ENCODE measurements at regions not wholly inside any gene's neighbourhood (a gene's known extent, or its start where the extent isn't known, plus 50 kb on each side); places are given as distances from the start of the nearest gene placed in this dataset.

DNA sequence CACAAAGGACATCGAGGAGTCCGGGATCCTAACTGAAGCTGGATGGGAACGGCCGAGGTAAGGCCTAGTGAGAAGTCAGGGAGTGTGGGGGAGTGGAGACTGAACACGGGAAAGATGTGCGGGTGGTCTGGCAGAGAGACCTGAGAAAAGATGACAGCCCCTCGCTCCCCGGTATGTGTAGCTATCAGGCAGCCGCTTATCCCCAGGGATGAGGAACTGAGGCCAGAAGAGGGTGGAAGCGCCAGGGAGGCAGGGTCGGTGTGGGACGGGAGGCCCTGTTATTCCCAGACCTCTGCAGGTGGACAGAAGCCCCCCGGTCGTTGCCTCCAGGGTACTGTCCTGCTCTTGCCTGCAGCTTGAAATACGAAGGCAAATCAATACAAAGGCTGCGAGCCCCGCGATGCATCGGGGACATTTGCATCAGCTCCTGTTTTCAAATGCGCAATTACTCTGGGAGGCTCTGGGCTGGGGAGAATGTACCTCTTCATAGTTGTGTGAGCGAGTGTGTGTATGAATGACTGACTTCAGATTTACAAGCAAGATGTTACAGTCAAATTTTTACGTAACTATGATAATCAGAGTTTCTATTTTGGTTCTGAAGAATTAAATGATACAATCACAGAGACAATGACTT lies 221.3 kb downstream of the QKI start:
- no peak overlapping the region for H3K4me2 ChIP-seq (ENCODE audit: low read depth, low read length, poor library complexity, severe bottlenecking)
- H3K79me2 ChIP-seq (ENCODE audit: insufficient read depth, low read length): no peaks in the 10 kb centered on the region
- no peak overlapping the region for H3K9ac ChIP-seq (ENCODE audit: low read length)
- no peaks in the 10 kb centered on the region for H4K20me1 ChIP-seq (ENCODE audit: low read depth, low read length)
- H3K27me3 ChIP-seq (ENCODE audit: low read length): no peaks in the 10 kb centered on the region
- H2AFZ ChIP-seq (ENCODE audit: low read depth, low read length, severe bottlenecking): no peak overlapping the region
- H3K9me2 ChIP-seq (replicated peaks; ENCODE audit: insufficient read depth, low read length): no peaks in the 10 kb centered on the region
- no peak overlapping the region for H3K27ac ChIP-seq (ENCODE audit: low read depth, low read length)
- no peaks in the 10 kb centered on the region for H3K9me3 ChIP-seq (ENCODE audit: insufficient read depth, low read length)
- no peaks in the 10 kb centered on the region for H3F3A ChIP-seq (ENCODE audit: insufficient read depth)
- TF ChIP-seq, protein P1, sequence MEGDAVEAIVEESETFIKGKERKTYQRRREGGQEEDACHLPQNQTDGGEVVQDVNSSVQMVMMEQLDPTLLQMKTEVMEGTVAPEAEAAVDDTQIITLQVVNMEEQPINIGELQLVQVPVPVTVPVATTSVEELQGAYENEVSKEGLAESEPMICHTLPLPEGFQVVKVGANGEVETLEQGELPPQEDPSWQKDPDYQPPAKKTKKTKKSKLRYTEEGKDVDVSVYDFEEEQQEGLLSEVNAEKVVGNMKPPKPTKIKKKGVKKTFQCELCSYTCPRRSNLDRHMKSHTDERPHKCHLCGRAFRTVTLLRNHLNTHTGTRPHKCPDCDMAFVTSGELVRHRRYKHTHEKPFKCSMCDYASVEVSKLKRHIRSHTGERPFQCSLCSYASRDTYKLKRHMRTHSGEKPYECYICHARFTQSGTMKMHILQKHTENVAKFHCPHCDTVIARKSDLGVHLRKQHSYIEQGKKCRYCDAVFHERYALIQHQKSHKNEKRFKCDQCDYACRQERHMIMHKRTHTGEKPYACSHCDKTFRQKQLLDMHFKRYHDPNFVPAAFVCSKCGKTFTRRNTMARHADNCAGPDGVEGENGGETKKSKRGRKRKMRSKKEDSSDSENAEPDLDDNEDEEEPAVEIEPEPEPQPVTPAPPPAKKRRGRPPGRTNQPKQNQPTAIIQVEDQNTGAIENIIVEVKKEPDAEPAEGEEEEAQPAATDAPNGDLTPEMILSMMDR (IDR thresholded peaks at IDR 0.05; ENCODE audit: insufficient read depth, low read length, poor library complexity, severe bottlenecking): no peak
- TF ChIP-seq EZH2phosphoT487 (conservative IDR thresholded peaks at IDR 0.05; ENCODE audit: low read length): no peak
- no peak overlapping the region for H3K4me3 ChIP-seq (ENCODE audit: insufficient read depth, low read length, poor library complexity, severe bottlenecking)
- no peaks in the 10 kb centered on the region for H3K36me3 ChIP-seq (ENCODE audit: low read length)

DNA sequence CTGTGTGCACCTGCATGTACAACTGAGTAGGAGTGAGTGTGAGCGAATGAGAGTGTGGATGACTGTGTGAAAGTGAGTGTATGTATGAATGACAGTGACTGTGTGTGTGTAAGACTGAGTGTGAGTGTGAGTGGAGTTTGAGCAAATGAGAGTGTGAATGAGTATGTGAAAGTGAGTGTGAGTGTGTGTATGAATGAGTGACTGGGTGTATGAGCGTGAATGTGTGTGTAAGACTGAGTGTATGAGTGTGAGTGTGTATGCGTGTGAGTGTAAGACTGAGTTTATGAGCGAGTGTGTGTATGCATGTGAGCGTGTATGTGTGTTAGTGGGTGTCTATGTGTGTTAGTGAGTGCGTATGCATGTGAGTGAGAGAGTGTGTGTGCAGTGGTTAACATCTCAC lies 220.8 kb downstream of the QKI start:
- Histone ChIP-seq H3K27ac (ENCODE audit: low read depth, low read length) (no peak overlapping the region), H3K9me2 (replicated peaks; ENCODE audit: insufficient read depth, low read length) (no peaks in the 10 kb centered on the region), H3K27me3 (ENCODE audit: low read length) (no peaks in the 10 kb centered on the region)

DNA sequence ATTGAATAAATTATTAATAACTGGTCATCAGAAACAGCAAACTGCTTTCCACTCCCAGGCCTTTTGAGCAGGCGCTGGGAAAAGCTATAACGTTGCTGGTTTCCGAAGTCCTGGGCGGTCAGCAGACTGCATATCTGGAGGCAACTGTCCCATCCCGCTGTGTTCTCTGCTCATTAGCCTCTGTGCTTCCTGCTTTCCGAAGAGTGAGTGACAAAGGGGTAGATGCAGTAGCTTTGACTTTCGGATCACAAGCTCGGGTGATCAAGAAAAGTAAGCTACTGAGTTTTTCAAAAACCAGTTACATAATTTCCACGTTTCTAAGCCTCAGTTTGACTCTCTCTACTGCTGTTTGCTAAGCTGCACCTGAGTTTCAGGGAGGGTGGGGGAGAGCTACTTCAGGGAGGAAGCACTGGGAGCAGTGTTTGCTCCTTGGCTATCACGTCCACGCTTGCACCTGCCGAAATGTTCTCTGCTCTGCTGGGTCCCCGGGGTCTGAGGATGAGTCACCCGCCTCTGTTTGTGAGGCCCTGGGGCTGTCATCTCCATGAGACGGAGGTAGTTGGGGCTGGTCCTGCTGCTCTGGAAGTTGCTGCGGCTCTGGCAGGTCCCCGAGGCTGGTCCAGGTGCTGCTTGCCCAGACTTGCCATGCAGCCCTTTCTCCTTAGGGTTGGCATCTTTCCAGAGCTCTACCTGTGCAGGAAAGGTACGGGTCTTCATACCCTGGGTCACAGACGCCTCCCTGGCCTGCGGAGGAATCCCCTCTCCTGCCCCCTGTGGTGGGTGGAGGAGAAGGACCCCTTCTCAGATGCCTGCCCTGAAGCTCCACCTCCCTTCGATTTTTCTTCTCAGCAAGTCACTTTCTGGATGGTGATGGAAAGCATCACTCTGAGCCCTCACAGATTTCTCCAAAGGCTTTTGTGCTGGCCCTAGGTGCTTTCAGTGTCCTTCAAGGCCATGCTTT lies 220.0 kb downstream of the QKI start:
- Histone ChIP-seq H3K4me2 (ENCODE audit: low read depth, low read length, poor library complexity, severe bottlenecking) (no peak overlapping the region), H3F3A (ENCODE audit: insufficient read depth) (no peaks in the 10 kb centered on the region), H3K27me3 (ENCODE audit: low read length) (no peaks in the 10 kb centered on the region), H3K79me2 (ENCODE audit: insufficient read depth, low read length) (no peaks in the 10 kb centered on the region), H2AFZ (ENCODE audit: low read depth, low read length, severe bottlenecking) (no peak overlapping the region), H3K9ac (ENCODE audit: low read length) (no peak overlapping the region), H3K27ac (ENCODE audit: low read depth, low read length) (no peak overlapping the region), H4K20me1 (ENCODE audit: low read depth, low read length) (no peaks in the 10 kb centered on the region), H3K4me3 (ENCODE audit: insufficient read depth, low read length, poor library complexity, severe bottlenecking) (no peak overlapping the region), H3K36me3 (ENCODE audit: low read length) (no peaks in the 10 kb centered on the region), H3K9me2 (replicated peaks; ENCODE audit: insufficient read depth, low read length) (no peaks in the 10 kb centered on the region), H3K9me3 (ENCODE audit: insufficient read depth, low read length) (no peaks in the 10 kb centered on the region)
- TF ChIP-seq, protein P1 (IDR thresholded peaks at IDR 0.05; ENCODE audit: insufficient read depth, low read length, poor library complexity, severe bottlenecking): no peak
- TF ChIP-seq EZH2phosphoT487 (conservative IDR thresholded peaks at IDR 0.05; ENCODE audit: low read length): no peak

More for the DNA sequence above, 220.8 kb downstream of the QKI start:
- no peak for TF ChIP-seq EZH2phosphoT487 (conservative IDR thresholded peaks at IDR 0.05; ENCODE audit: low read length)
- TF ChIP-seq, protein P1 (IDR thresholded peaks at IDR 0.05; ENCODE audit: insufficient read depth, low read length, poor library complexity, severe bottlenecking): no peak
- H4K20me1 ChIP-seq (ENCODE audit: low read depth, low read length): no peaks in the 10 kb centered on the region
- H3K4me3 ChIP-seq (ENCODE audit: insufficient read depth, low read length, poor library complexity, severe bottlenecking): no peak overlapping the region
- H2AFZ ChIP-seq (ENCODE audit: low read depth, low read length, severe bottlenecking): no peak overlapping the region
- no peaks in the 10 kb centered on the region for H3K79me2 ChIP-seq (ENCODE audit: insufficient read depth, low read length)
- no peak overlapping the region for H3K9ac ChIP-seq (ENCODE audit: low read length)
- no peaks in the 10 kb centered on the region for H3K36me3 ChIP-seq (ENCODE audit: low read length)
- H3K4me2 ChIP-seq (ENCODE audit: low read depth, low read length, poor library complexity, severe bottlenecking): no peak overlapping the region
- no peaks in the 10 kb centered on the region for H3K9me3 ChIP-seq (ENCODE audit: insufficient read depth, low read length)
- H3F3A ChIP-seq (ENCODE audit: insufficient read depth): no peaks in the 10 kb centered on the region
